Mesenchymal stem cell (in vitro differentiated cells and primary cell): ENCODE measurements at regions not wholly inside any gene's neighbourhood (a gene's known extent, or its start where the extent isn't known, plus 50 kb on each side); places are given as distances from the start of the nearest gene placed in this dataset.

Source experiments
- DNase-seq: peaks from one replicate; pipeline ENCODE4 v3.0.0-alpha.2; 2013
- H2AFZ ChIP-seq: one replicate; pipeline ENCODE4 v1.6.1; 2013; ENCODE audit warnings: low read depth, mild to moderate bottlenecking, control low read depth, inconsistent platforms, low read length, moderate library complexity
- H2AK5ac ChIP-seq: 2 replicates; pipeline ENCODE4 v1.6.1; 2013; ENCODE audit warnings: low read length, moderate library complexity, mild to moderate bottlenecking, inconsistent platforms; ENCODE audit not compliant: severe bottlenecking
- H2BK120ac ChIP-seq: one replicate; pipeline ENCODE4 v1.6.1; 2013; ENCODE audit warnings: low read depth, mild to moderate bottlenecking, inconsistent platforms, low read length, moderate library complexity
- H2BK12ac ChIP-seq, 2 experiments: one replicate each; pipeline ENCODE4 v1.6.1; 2013; ENCODE audit warnings: inconsistent platforms in 2 of 2, low read length in 2 of 2, mild to moderate bottlenecking in 2 of 2, moderate library complexity in 2 of 2, control low read depth in 1 of 2
- H2BK15ac ChIP-seq: one replicate; pipeline ENCODE4 v1.6.1; 2013; ENCODE audit warnings: mild to moderate bottlenecking, low read depth, inconsistent platforms; ENCODE audit not compliant: poor library complexity, severe bottlenecking
- H2BK5ac ChIP-seq: 2 replicates; pipeline ENCODE4 v1.6.1; 2013; ENCODE audit warnings: low read depth, mild to moderate bottlenecking, low read length, control low read depth, inconsistent platforms; ENCODE audit not compliant: poor library complexity, severe bottlenecking
- H3K14ac ChIP-seq, 2 experiments: one replicate each; pipeline ENCODE4 v1.6.1; 2013; ENCODE audit warnings: inconsistent platforms in 2 of 2, low read length in 2 of 2, control low read depth in 1 of 2, mild to moderate bottlenecking in 1 of 2, moderate library complexity in 1 of 2
- H3K18ac ChIP-seq, 2 experiments: one replicate each; pipeline ENCODE4 v1.6.1; 2013; ENCODE audit warnings: inconsistent platforms in 2 of 2, low read length in 2 of 2, control low read depth in 1 of 2, low read depth in 1 of 2, mild to moderate bottlenecking in 1 of 2
- H3K23ac ChIP-seq, 2 experiments: one replicate each; pipeline ENCODE4 v1.6.1; 2013; ENCODE audit warnings: inconsistent platforms in 2 of 2, low read length in 2 of 2, mild to moderate bottlenecking in 2 of 2, moderate library complexity in 2 of 2, control low read depth in 1 of 2
- H3K27ac ChIP-seq: 2 replicates; pipeline ENCODE4 v1.5.1; 2013; ENCODE audit warnings: mild to moderate bottlenecking, moderate library complexity, low read length, control low read depth, inconsistent platforms; ENCODE audit not compliant: poor library complexity, severe bottlenecking
- H3K27me3 ChIP-seq, 2 experiments: 2 replicates each; pipeline versions ENCODE4 v1.6.1 to v1.7.0; 2013; ENCODE audit warnings: low read length in 2 of 2, mild to moderate bottlenecking in 2 of 2, moderate library complexity in 2 of 2, control low read depth in 1 of 2, inconsistent platforms in 1 of 2; ENCODE audit not compliant: control insufficient read depth in 1 of 2, insufficient read depth in 1 of 2
- H3K36me3 ChIP-seq, 2 experiments: 2 replicates each; pipeline versions ENCODE4 v1.6.1 to v1.7.0; 2013; ENCODE audit warnings: low read length in 2 of 2, control low read depth in 1 of 2, inconsistent platforms in 1 of 2, low read depth in 1 of 2, mild to moderate bottlenecking in 1 of 2; ENCODE audit not compliant: insufficient read depth in 2 of 2, control insufficient read depth in 1 of 2
- H3K4ac ChIP-seq, 2 experiments: one replicate each; pipeline ENCODE4 v1.6.1; 2013; ENCODE audit warnings: inconsistent platforms in 2 of 2, low read length in 2 of 2, mild to moderate bottlenecking in 2 of 2, moderate library complexity in 2 of 2, control low read depth in 1 of 2, low read depth in 1 of 2
- H3K4me1 ChIP-seq: 2 replicates; pipeline ENCODE4 v1.6.1; 2013; ENCODE audit warnings: low read depth, low read length, control low read depth; ENCODE audit not compliant: control insufficient read depth, insufficient read depth
- H3K4me2 ChIP-seq: 2 replicates; pipeline ENCODE4 v1.6.1; 2013; ENCODE audit warnings: low read length, mild to moderate bottlenecking, inconsistent platforms; ENCODE audit not compliant: poor library complexity, severe bottlenecking
- H3K4me3 ChIP-seq, 2 experiments: 2 replicates each; pipeline versions ENCODE4 v1.5.1 to v1.7.0; 2013; ENCODE audit warnings: low read length in 2 of 2, mild to moderate bottlenecking in 2 of 2, control low read depth in 1 of 2, low read depth in 1 of 2; ENCODE audit not compliant: insufficient read depth in 1 of 2
- H3K79me1 ChIP-seq: replicated peaks from 2 replicates; pipeline ENCODE4 v1.6.1; 2013; ENCODE audit warnings: mild to moderate bottlenecking, control low read depth, low read length, inconsistent platforms; ENCODE audit not compliant: poor library complexity, severe bottlenecking
- H3K9ac ChIP-seq: 2 replicates; pipeline ENCODE4 v1.7.0; 2013; ENCODE audit warnings: mild to moderate bottlenecking, low read length, moderate library complexity
- H3K9me3 ChIP-seq: 2 replicates; pipeline ENCODE4 v1.7.0; 2013; ENCODE audit warnings: mild to moderate bottlenecking, low read length; ENCODE audit not compliant: control insufficient read depth
- H4K8ac ChIP-seq: one replicate; pipeline ENCODE4 v1.6.1; 2013; ENCODE audit warnings: inconsistent platforms, mild to moderate bottlenecking, low read length, moderate library complexity
- H4K91ac ChIP-seq: one replicate; pipeline ENCODE4 v1.6.1; 2013; ENCODE audit warnings: mild to moderate bottlenecking, low read length, inconsistent platforms
- WGBS: methylation state at CpG from one replicate; pipeline ENCODE4 v1.1.7; 2013; ENCODE audit warnings: mixed read lengths; 5-methylcytosine and 5-hydroxymethylcytosine counted together

- H3K18ac ChIP-seq = no peak overlapping the region
- no peaks in the 10 kb centered on the region for H3K4me1 ChIP-seq
- no peak overlapping the region for H3K4me3 ChIP-seq
- no peak overlapping the region for H3K4ac ChIP-seq
- no peak for DNase-seq
- no peak overlapping the region for H2BK12ac ChIP-seq
- H3K23ac ChIP-seq = no peak overlapping the region
- no peak overlapping the region for H2BK120ac ChIP-seq
- H3K79me1 ChIP-seq = no peaks in the 10 kb centered on the region
- H3K9ac ChIP-seq = no peak overlapping the region
- no peak overlapping the region for H4K91ac ChIP-seq
- no peak overlapping the region for H2BK5ac ChIP-seq
- no peaks in the 10 kb centered on the region for H3K36me3 ChIP-seq
- H3K27me3 ChIP-seq = no peaks in the 10 kb centered on the region
- no peak overlapping the region for H2BK15ac ChIP-seq
- no peaks in the 10 kb centered on the region for H3K9me3 ChIP-seq
- no peak overlapping the region for H2AK5ac ChIP-seq
- H3K14ac ChIP-seq = no peak overlapping the region
- H3K27ac ChIP-seq = no peak overlapping the region
- no peak overlapping the region for H2AFZ ChIP-seq
- no peak overlapping the region for H4K8ac ChIP-seq
- H3K4me2 ChIP-seq = no peak overlapping the region
Observed at GRCh38 chr11:37484298-37484697, 886.3 kb upstream of the RAG2 start.

- no peak overlapping the region for H2BK120ac ChIP-seq
- H3K23ac ChIP-seq = no peak overlapping the region
- no peak overlapping the region for H2BK5ac ChIP-seq
- no peak overlapping the region for H3K4ac ChIP-seq
- no peaks in the 10 kb centered on the region for H3K9me3 ChIP-seq
- H2AK5ac ChIP-seq = no peak overlapping the region
- H3K18ac ChIP-seq = no peak overlapping the region
- no peaks in the 10 kb centered on the region for H3K79me1 ChIP-seq
- H4K8ac ChIP-seq = no peak overlapping the region
- no peaks in the 10 kb centered on the region for H3K36me3 ChIP-seq
- no peak overlapping the region for H3K27ac ChIP-seq
- no peak overlapping the region for H2BK12ac ChIP-seq
- no peak overlapping the region for H2AFZ ChIP-seq
- H3K14ac ChIP-seq = no peak overlapping the region
- no peaks in the 10 kb centered on the region for H3K27me3 ChIP-seq
- no peak overlapping the region for H2BK15ac ChIP-seq
- 20% methylated on average over 1 of the region's 1 CpG for WGBS
- H3K4me2 ChIP-seq = no peak overlapping the region
- DNase-seq = no peak
- no peak overlapping the region for H3K4me3 ChIP-seq
- no peak overlapping the region for H3K9ac ChIP-seq
- H4K91ac ChIP-seq = no peak overlapping the region
- no peaks in the 10 kb centered on the region for H3K4me1 ChIP-seq
Observed at GRCh38 chr11:37483761-37484160, 885.7 kb upstream of the RAG2 start.

GRCh38 chr11:37474889-37475288 lies 876.9 kb upstream of the RAG2 start:
- H4K8ac ChIP-seq = no peak overlapping the region
- no peak overlapping the region for H2AK5ac ChIP-seq
- H3K27me3 ChIP-seq = no peaks in the 10 kb centered on the region
- peak; percentile 34 for DNase-seq
- peak overlapping the region; percentile 51 for H3K9ac ChIP-seq
- no peak overlapping the region for H2BK15ac ChIP-seq
- no peaks in the 10 kb centered on the region for H3K4me1 ChIP-seq
- no peak overlapping the region for H2BK120ac ChIP-seq
- H3K18ac ChIP-seq = no peak overlapping the region
- H3K4ac ChIP-seq = no peak overlapping the region
- H2AFZ ChIP-seq = no peak overlapping the region
- no peak overlapping the region for H3K4me3 ChIP-seq
- H2BK5ac ChIP-seq = no peak overlapping the region
- H3K36me3 ChIP-seq = no peaks in the 10 kb centered on the region
- H2BK12ac ChIP-seq = no peak overlapping the region
- 60% methylated on average over 2 of the region's 2 CpGs for WGBS
- H3K14ac ChIP-seq = no peak overlapping the region
- H3K9me3 ChIP-seq = no peaks in the 10 kb centered on the region
- H3K4me2 ChIP-seq = no peak overlapping the region
- no peak overlapping the region for H3K27ac ChIP-seq
- H3K23ac ChIP-seq = no peak overlapping the region
- H3K79me1 ChIP-seq = no peaks in the 10 kb centered on the region
- no peak overlapping the region for H4K91ac ChIP-seq

- Histone ChIP-seq H3K36me3 (no peaks in the 10 kb centered on the region), H2AK5ac (no peak overlapping the region), H2BK15ac (no peak overlapping the region), H3K4me3 (no peak overlapping the region), H3K23ac (no peak overlapping the region), H3K4me1 (no peaks in the 10 kb centered on the region), H3K14ac (no peak overlapping the region), H3K18ac (no peak overlapping the region), H4K91ac (no peak overlapping the region), H3K27ac (no peak overlapping the region), H3K27me3 (no peaks in the 10 kb centered on the region), H3K4ac (no peak overlapping the region), H2BK12ac (no peak overlapping the region), H2AFZ (no peak overlapping the region), H3K9me3 (no peaks in the 10 kb centered on the region), H2BK5ac (no peak overlapping the region), H3K79me1 (no peaks in the 10 kb centered on the region), H2BK120ac (no peak overlapping the region), H3K9ac (no peak overlapping the region), H4K8ac (no peak overlapping the region), H3K4me2 (no peak overlapping the region)
- 96% methylated on average over 3 of the region's 4 CpGs for WGBS
- no peak for DNase-seq
Observed at GRCh38 chr11:37468344-37468743, 870.3 kb upstream of the RAG2 start.
